D721Med (cell line): ENCODE measurements at regions not wholly inside any gene's neighbourhood (a gene's known extent, or its start where the extent isn't known, plus 50 kb on each side); places are given as distances from the start of the nearest gene placed in this dataset.

ENCODE experiments used
- DNase-seq: peaks from one replicate; pipeline ENCODE4 v3.0.0; 2011; ENCODE audit warnings: low spot score; ENCODE audit not compliant: insufficient read length
- FAIRE-seq: peaks from 2 replicates; lab custom pipeline; 2011; peaks lifted over from hg19 to GRCh38; lab: Jason Lieb, UNC
- TF ChIP-seq, protein P1 (sequence below): IDR thresholded peaks from 2 replicates; pipeline ENCODE4 v1.5.1; 2012; ENCODE audit warnings: mild to moderate bottlenecking, control low read depth; ENCODE audit not compliant: insufficient read depth; ENCODE audit errors: missing control alignments

DNA sequence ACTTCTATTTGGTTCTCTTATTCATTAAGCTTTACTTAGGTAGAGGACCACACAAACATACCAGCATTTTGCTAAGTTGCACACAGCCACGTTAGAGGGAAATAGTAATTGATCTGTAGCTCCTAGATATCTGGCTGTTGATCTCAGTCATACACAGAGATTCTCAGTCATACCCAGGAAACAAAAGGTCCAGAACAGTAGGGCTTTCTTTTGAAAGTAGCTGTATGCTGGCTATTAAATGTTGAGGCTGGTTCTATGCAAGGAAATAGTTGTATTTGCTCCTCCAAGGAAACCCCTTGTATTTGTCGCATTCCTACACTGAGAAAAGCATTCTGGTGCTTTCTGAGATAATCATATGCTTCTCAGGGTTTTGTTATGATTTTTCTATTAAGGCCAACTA is 523.8 kb downstream of the SOX2 start:
- TF ChIP-seq, protein P1, sequence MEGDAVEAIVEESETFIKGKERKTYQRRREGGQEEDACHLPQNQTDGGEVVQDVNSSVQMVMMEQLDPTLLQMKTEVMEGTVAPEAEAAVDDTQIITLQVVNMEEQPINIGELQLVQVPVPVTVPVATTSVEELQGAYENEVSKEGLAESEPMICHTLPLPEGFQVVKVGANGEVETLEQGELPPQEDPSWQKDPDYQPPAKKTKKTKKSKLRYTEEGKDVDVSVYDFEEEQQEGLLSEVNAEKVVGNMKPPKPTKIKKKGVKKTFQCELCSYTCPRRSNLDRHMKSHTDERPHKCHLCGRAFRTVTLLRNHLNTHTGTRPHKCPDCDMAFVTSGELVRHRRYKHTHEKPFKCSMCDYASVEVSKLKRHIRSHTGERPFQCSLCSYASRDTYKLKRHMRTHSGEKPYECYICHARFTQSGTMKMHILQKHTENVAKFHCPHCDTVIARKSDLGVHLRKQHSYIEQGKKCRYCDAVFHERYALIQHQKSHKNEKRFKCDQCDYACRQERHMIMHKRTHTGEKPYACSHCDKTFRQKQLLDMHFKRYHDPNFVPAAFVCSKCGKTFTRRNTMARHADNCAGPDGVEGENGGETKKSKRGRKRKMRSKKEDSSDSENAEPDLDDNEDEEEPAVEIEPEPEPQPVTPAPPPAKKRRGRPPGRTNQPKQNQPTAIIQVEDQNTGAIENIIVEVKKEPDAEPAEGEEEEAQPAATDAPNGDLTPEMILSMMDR, result no peak
- DNase-seq (no peak), FAIRE-seq (no peak)

DNA sequence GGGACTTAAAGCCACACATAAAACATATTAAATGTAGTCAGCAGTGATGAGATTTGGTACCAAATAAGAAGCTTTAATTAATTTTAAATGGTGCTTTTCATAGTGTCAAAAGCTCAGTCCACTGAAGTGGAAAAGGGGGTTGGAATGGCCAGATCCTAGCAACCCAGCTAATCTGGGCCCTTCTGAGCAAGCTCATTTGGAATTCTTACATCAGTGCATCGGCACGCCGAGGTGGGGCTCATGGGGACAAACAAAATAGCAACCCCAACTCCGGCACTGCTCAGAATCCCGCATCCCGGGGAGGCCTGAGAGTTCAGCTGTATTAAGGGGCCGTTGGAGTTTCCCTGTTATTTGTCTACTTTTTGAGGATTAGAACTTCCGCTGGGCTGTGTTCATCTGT is 526.4 kb downstream of the SOX2 start:
- DNase-seq (no peak), FAIRE-seq (no peak)
- TF ChIP-seq, protein P1, result no peak

DNA sequence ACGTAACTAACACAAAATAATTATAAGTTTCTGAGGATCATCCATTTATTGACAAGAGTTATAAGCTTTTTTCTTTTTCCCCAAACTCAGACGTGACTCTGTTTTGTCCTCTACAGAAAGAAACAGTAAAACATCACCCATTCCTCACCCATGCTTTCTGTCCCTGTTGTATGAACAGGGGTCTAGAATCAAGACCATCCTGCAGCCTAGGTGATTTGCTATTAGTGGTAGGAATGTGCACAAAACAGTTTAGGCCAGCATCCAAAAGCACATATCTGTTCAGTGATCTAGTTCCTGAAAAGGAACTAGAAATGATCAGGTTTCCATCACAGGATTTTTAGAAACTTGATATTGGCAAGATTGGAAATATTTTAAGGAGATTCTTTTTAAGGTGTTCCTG is 527.6 kb downstream of the SOX2 start:
- no peak for FAIRE-seq
- TF ChIP-seq, protein P1, result no peak
- DNase-seq, result no peak

DNA sequence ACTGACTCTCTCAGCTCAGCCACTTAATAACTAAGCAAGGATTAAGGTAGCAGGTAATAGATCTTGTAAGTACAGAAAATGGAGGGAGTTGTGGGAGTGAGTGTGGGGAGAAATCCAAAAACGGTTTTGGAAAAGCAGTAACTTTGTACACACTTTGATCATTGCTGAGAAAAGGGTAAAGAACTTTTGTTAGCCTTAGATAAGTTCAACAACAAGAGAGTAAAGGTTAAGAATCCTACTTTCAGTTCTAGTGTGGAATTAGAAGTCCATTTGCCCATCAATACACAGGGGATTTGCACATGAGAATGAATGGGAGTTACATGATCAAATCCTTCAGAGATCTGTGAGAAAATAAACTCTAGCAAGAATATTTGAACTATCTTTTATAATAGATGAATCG is 528.7 kb downstream of the SOX2 start:
- TF ChIP-seq, protein P1, result no peak
- FAIRE-seq, result no peak
- no peak for DNase-seq

DNA sequence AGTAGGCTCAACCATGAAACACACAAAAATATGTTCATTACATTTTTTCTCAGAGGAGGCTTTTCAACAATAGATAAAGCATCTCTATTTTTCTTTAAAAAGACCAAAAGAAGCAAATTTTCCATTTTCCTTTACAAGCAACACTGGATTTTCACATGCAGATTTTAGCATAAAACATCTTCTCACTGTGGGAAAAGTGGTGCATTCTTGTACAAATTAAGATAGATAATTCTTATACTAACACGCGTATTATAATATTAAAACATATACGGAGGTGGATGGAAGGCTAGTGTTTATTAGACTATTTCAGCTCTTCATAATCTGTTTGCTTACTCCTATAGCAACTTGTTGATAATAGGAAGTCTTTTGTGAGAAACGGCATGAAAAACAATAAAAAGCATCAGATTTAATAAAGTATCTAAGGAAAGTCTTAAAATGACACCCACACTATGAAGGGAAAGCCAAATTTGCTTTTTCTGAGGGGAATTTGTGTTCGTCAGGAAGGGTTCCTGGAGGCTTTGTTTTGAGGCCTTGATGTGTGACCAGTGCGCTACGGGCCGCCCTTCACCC is 529.6 kb downstream of the SOX2 start:
- TF ChIP-seq, protein P1, result no peak
- no peak for FAIRE-seq

DNA sequence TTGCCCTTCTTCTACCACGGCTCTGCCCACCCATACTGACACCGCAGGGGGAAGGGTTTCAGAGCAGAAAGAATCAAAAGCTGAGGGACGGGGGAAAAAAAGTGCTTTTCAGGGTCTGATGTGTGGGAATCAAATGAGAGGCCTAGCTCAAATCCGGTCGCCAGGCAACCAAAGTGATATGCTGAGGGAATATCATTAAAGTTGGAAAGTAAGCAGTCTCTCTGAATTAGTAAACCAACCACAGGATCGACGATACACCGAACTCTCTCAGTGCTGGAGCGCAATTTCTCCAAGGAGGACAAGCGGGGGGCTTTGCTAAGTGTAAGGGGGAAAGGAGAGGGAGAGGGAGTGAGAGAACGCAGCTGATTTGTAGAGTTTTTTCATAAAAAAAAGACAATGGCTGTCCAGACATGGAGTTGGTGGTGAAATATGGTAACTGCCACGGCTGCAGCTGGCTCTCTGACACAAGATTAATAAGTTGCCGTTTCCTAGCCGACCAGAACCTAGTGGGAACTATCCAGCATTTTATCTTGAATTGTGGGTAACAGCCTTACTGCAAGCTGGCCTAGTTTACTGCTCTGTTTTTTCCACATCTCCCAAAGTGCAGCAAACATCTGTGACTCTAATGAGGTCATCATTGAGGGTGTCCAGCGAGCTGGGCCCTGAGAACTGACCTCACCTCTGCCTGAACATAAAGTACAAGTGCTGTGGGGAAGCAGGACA is 530.2 kb downstream of the SOX2 start:
- FAIRE-seq (no peak), DNase-seq (no peak)
- TF ChIP-seq, protein P1, result no peak

More for the DNA sequence above, 529.6 kb downstream of the SOX2 start:
- no peak for DNase-seq

DNA sequence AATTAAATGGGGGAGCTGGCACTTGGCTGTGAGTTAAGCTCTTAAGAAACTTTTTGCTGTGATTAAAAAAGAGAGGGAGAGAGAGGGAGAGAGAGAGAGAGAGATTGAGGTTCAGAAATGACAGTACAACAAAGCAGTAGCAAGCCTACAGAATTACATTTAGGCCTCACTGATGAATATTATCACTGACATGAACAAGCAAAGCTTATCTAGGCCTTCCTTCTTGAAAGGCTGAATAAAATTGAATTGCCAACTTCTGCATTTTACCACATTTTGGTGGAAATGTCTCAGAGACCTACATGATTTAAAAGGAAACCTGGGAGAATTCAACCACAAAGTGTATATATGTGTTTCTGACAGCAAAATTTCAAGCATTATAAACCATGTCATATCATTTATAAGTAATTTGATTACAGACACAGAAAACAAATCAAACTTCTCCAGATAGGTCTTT is 530.8 kb downstream of the SOX2 start:
- FAIRE-seq, result no peak
- TF ChIP-seq, protein P1, result no peak
- DNase-seq, result no peak
